Liver (tissue), 3 donors: ENCODE measurements at regions not wholly inside any gene's neighbourhood (a gene's known extent, or its start where the extent isn't known, plus 50 kb on each side); places are given as distances from the start of the nearest gene placed in this dataset.

Experiments used
- CTCF ChIP-seq: fragments of 150-350 bp; IDR thresholded peaks from 2 replicates; pipeline ENCODE4 v1.5.1; 2017; ENCODE audit warnings: improper control_type of control experiment, low read depth, low read length; ENCODE audit not compliant: missing input control
- HNF4A ChIP-seq, 2 donors: conservative IDR thresholded peaks; 2 replicates each; pipeline ENCODE4 v1.6.1; 2016; ENCODE audit warnings: antibody characterized with exemption in 2 of 2, mild to moderate bottlenecking in 2 of 2
- MAX ChIP-seq: IDR thresholded peaks from 2 replicates; pipeline ENCODE4 v1.6.1; 2016; ENCODE audit warnings: antibody characterized with exemption
- REST ChIP-seq: IDR thresholded peaks from 2 replicates; pipeline ENCODE4 v1.6.1; 2016; ENCODE audit warnings: antibody characterized with exemption, mild to moderate bottlenecking
- donor health status: healthy.
- donor health status: healthy.

- TF ChIP-seq CTCF: no peak
- no peak for TF ChIP-seq MAX
- no peak for TF ChIP-seq REST
- TF ChIP-seq HNF4A (conservative IDR thresholded peaks at IDR 0.05): no peak
Measured at GRCh38 chr9:12882430-12882829, 107.6 kb downstream of the LURAP1L start.
